Lung (tissue), 11 donors: ENCODE measurements at regions not wholly inside any gene's neighbourhood (a gene's known extent, or its start where the extent isn't known, plus 50 kb on each side); places are given as distances from the start of the nearest gene placed in this dataset.
"Not testable (repeated sequence)": the region's sequence is repeated elsewhere in the genome, so short reads cannot be mapped to it uniquely, and the experiment has no call there.

Experiments used
- ATAC-seq: fragments of 200-7000 bp; cut with Tn5 transposase; one replicate; pipeline ENCODE4 v1.9.1; 2020; ENCODE audit warnings: moderate number of reproducible peaks; ENCODE audit not compliant: insufficient read depth, low FRiP score
- DNase-seq, 3 donors: peaks; one replicate each; pipeline ENCODE4 v3.0.0-alpha.2; 2013 to 2017
- H3K27ac ChIP-seq, 2 donors: one replicate each; pipeline ENCODE4 v1.5.1; 2013; ENCODE audit warnings: mild to moderate bottlenecking in 2 of 2, moderate library complexity in 2 of 2, control low read depth in 1 of 2, inconsistent platforms in 1 of 2, low read depth in 1 of 2, low read length in 1 of 2
- H3K27me3 ChIP-seq, 3 donors: one replicate each; pipeline ENCODE4 v1.5.1; 2013; ENCODE audit warnings: low read length in 2 of 3; ENCODE audit not compliant: control insufficient read depth in 3 of 3, insufficient read depth in 3 of 3
- H3K36me3 ChIP-seq, 4 donors: one replicate each; pipeline ENCODE4 v1.5.1; 2013; ENCODE audit warnings: low read length in 4 of 4, mild to moderate bottlenecking in 1 of 4, moderate library complexity in 1 of 4; ENCODE audit not compliant: control insufficient read depth in 4 of 4, insufficient read depth in 4 of 4
- H3K4me1 ChIP-seq, 5 donors: one replicate each; pipeline ENCODE4 v1.5.1; 2013; ENCODE audit warnings: low read length in 5 of 5, mild to moderate bottlenecking in 2 of 5, moderate library complexity in 1 of 5; ENCODE audit not compliant: control insufficient read depth in 5 of 5, insufficient read depth in 5 of 5
- H3K4me3 ChIP-seq: one replicate; pipeline ENCODE4 v1.5.1; 2013; ENCODE audit warnings: mild to moderate bottlenecking, control low read depth, moderate library complexity
- H3K9ac ChIP-seq, 2 donors: one replicate each; pipeline ENCODE4 v1.5.1; 2013; ENCODE audit warnings: low read length in 2 of 2, control low read depth in 1 of 2; ENCODE audit not compliant: insufficient read depth in 1 of 2
- H3K9me3 ChIP-seq, 4 donors: one replicate each; pipeline ENCODE4 v1.5.1; 2013; ENCODE audit warnings: low read length in 3 of 4, mild to moderate bottlenecking in 1 of 4, moderate library complexity in 1 of 4; ENCODE audit not compliant: control insufficient read depth in 4 of 4, insufficient read depth in 3 of 4
- CTCF ChIP-seq: IDR thresholded peaks from 2 replicates; pipeline ENCODE4 v1.5.1; 2012; ENCODE audit warnings: mild to moderate bottlenecking; ENCODE audit errors: control extremely low read depth, extremely low read depth
- WGBS, 2 donors: extraction: QIAGEN DNeasy Blood & Tissue Kit; methylation state at CpG; one replicate each; pipeline ENCODE4 v1.1.7; 2013; 5-methylcytosine and 5-hydroxymethylcytosine counted together
- donor health status: control.
- donor health status: control.
- donor health status: Bipolar disorder and iron deficiency.
- donor health status: healthy.
- donor health status: DM: yes; HTN: yes; CAD: no.

- no peaks in the 10 kb centered on the region for H3K27me3 ChIP-seq
- no peaks in the 10 kb centered on the region for H3K36me3 ChIP-seq
- no peak overlapping the region for H3K9ac ChIP-seq
- H3K4me1 ChIP-seq = no peaks in the 10 kb centered on the region
- no peak overlapping the region for H3K4me3 ChIP-seq
- no peak for TF ChIP-seq CTCF
- H3K27ac ChIP-seq = no peak overlapping the region
- H3K9me3 ChIP-seq = no peaks in the 10 kb centered on the region
- WGBS, 2 donors = 82 to 89% methylated on average over 3 of the region's 3 CpGs
- no peak for DNase-seq
- no peak for ATAC-seq
Measured at GRCh38 chr9:74044844-74045243, 452.3 kb upstream of the RORB start.

GRCh38 chr9:74056023-74056422, 441.1 kb upstream of the RORB start:
- H3K36me3 ChIP-seq = no peaks in the 10 kb centered on the region
- H3K4me1 ChIP-seq = no peaks in the 10 kb centered on the region
- ATAC-seq = no peak
- whole genome bisulfite sequencing, 2 donors = 62 to 66% methylated on average over 2 of the region's 2 CpGs
- no peak for DNase-seq
- peaks cover 0 to 3% (median under 1%) of the 10 kb centered on the region in 4 donors for H3K9me3 ChIP-seq
- TF ChIP-seq CTCF = no peak
- H3K9ac ChIP-seq = no peak overlapping the region
- no peaks in the 10 kb centered on the region for H3K27me3 ChIP-seq
- H3K4me3 ChIP-seq = no peak overlapping the region
- no peak overlapping the region for H3K27ac ChIP-seq

- H3K4me3 ChIP-seq, H3K9ac ChIP-seq, H3K27me3 ChIP-seq, ATAC-seq, H3K4me1 ChIP-seq, H3K36me3 ChIP-seq, H3K27ac ChIP-seq, H3K9me3 ChIP-seq, DNase-seq: not testable (repeated sequence)
Measured at GRCh38 chr9:74057051-74057450, 440.1 kb upstream of the RORB start.

GRCh38 chr9:74064702-74065101, 432.4 kb upstream of the RORB start:
- no peak for TF ChIP-seq CTCF
- H3K9me3 ChIP-seq = no peaks in the 10 kb centered on the region
- ATAC-seq = no peak
- 45 to 72% methylated on average over 2 of the region's 2 CpGs for WGBS, 2 donors
- no peak overlapping the region for H3K9ac ChIP-seq
- no peaks in the 10 kb centered on the region for H3K4me1 ChIP-seq
- H3K27me3 ChIP-seq = no peaks in the 10 kb centered on the region
- H3K36me3 ChIP-seq = no peaks in the 10 kb centered on the region
- no peak overlapping the region for H3K27ac ChIP-seq
- DNase-seq = no peak
- H3K4me3 ChIP-seq = no peak overlapping the region
